ENCODE measurements at regions not wholly inside any gene's neighbourhood (a gene's known extent, or its start where the extent isn't known, plus 50 kb on each side); places are given as distances from the start of the nearest gene placed in this dataset.
A peak's percentile ranks its signal among the peaks of the same experiment; 100 is the strongest.

DNA sequence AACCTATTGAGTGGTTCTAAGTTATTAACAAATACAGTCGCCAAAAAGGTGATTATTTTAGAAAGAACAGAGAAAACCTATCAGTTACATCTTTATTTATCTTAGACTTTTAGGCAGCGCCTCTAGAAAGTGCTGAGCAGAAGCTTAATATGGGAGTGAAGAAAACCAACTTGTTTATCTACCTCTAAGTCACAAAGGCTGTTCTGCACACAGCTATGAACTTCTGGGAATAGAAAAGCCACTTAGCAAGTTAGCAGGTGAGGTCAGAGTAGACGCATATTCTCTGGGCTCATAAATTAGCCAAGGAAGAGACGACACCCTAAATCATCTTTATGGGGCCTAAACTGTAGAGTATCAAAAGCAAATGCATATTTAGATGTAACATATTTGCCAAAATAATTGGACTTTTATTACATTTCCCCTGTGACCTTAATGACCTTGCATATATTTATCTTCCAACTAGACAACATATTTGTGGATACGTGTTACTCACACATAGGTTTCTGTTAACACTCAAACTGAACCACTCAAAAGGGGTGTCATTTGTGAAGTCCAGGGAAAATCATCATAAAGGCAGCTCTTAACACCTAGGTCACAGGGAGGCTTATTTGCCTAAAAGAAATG is 267.1 kb downstream of the ADGB start:
- DNase-seq (ENCODE audit: insufficient read length, low spot score) (no peak), FAIRE-seq (no peak)

DNA sequence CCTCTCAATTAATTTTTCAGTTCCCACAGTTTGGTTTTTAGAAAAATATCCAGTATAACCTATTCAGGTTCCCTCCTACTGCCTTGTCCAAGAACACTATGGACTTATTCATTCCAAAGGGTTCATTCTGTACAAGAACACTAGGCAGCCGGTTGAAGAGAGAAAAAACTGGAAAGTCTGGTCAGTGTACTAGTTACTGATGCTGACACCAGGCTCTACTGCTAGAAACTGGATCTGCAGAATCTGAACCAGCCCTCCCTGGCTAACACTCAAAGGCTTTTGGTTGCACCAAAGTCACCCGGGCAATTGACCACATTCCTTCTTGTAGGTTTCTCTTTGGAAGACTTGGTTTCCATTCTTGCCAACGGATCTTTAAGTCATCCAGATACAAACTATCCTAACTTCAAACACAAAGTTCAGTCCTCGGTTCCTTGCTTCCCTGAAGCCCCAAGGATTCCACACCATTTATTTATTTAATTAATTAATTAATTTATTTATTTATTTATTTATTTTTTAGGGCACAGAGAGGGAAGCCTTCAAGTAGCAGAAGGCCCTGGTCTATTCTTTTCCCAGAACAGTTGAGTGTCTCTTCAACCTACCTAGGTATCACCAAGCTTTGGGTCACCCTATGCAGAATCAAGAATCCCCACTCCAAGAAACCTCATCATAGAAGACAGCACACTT is 268.1 kb downstream of the ADGB start:
- DNase-seq (ENCODE audit: insufficient read length, low spot score) (no peak), FAIRE-seq (no peak)

DNA sequence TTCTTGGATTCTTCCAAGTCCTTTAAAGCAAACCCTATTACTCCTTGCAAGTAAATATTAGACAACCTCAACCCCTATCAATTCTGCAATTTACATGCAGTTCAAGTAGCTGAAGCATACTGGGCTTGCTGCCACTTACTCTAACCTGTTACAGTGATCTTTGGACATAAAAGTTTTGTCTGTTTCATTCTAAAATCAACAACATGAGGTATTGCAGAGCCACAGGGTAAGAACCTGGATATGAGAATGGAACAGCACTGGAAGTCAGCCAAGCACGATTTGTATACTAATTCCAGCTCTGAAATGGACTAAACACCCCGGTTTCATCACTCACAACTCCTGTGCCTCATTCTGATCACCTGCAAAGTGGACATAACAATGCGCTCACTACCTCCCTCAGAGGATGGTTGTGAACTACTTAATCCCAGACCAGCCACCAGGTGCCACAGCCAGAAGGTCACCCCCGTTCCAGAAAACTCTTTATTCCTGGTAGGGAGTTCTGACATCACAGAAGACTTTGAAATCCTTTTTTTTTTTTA is 270.0 kb downstream of the ADGB start:
- DNase-seq (ENCODE audit: insufficient read length, low spot score) (no peak), FAIRE-seq (no peak)

DNA sequence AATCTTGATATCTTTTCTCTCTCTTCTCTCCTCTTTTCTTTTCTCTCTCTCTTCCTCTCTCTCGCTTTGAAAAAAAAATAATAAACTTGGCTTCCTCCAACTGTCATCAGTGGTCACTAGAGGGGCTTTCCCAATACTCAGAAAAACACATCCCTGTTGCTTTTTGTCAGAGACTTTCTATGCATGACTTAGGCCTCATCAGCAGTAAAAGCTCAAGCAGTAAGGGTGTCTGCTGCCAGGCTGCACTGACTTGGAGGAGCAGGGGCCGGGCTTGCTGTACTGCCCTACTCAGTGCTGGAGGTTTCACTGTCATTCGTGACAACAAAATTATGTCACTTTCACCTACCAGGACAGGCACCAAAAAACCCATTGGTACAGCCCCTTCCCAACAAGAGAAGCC is 272.0 kb downstream of the ADGB start:
- no peak for FAIRE-seq
- no peak for DNase-seq (ENCODE audit: insufficient read length, low spot score)

DNA sequence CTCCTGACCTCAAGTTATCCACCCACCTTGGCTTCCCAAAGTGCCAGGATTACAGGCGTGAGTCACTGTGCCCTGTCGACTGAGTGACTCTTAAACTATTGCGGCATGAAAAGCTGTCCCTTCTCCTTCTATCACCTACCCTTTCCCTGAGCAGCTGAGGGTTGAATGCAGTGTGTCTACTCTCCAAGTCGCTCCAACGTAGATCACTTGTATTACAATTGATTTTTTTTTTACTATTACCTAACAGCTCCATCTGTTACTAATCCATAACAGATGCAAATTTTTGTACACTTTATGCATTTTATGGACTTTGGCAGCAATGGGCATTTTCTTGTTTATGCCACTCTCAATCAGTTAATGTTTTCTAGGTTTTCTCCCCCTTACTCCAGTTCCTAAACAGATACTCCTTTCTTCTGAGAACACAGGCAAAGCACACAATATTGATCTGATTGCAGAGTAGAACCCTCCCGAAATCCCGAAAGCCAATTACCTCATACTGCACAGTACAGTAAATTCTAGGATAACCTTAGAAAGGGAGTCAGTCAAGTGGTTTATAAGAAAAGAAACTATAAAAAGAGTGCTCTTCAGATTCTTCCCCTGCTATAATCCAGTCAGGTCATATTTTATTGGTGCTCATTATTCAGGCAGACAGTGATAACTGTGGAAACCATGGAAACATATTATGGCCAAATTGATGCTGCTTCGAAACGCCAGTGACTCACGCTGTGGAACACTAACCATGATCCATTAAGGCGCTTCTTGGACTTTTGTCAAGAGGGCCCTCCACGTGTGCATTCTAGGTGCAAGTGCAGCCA is 273.0 kb downstream of the ADGB start:
- FAIRE-seq, result no peak
- no peak for DNase-seq (ENCODE audit: insufficient read length, low spot score)

DNA sequence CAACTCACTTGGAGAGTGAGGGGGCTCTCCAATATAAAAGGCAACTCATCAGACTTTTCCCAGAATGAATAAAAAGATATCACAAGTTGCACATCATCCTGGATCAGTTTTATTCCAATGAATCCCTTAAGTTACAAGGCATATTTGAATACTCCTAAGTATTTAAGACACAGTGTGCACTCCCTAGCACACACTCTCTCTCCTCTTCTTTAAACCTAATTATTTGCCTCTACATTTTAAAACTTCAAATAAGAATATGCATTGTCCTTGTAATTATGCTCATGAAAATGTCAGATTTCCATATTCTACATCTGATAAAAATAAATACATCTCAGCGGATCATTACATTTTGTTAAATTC is 273.6 kb downstream of the ADGB start:
- no peak for DNase-seq (ENCODE audit: insufficient read length, low spot score)
- FAIRE-seq, result no peak

DNA sequence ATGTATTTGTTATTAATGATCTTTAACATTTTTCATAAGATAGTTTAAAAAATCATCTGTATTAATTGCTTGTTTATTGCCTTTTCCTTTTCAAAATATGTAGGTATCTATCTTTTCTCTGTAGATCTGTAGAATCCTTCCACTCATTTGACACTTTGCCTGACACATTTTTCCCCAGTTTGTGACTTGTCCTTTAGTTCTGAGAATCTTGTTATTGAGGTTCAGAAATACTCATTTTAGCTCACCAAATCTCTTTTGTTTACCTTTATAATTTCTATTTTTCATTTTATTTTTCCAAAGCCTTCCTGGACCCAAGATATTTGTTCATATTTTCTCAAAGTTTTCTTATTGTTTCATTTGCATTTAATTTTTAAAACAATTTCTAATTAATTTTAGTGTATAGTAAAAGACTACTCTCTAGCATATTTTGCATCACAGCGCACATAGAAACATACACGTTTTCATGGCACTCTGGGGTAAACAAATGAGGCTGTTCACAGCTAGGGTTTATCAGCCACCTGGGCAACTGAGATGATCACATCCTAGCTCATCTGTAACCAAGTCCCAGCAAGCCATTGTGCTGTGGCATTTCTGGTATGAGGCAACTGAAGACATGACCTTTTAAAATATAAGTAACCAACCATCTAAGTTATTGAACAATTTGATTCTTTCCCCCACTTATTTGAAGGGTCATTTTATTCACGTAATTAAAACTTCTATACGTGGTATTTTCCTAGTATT is 275.7 kb downstream of the ADGB start:
- FAIRE-seq, result no peak
- DNase-seq (ENCODE audit: insufficient read length, low spot score), result no peak

DNA sequence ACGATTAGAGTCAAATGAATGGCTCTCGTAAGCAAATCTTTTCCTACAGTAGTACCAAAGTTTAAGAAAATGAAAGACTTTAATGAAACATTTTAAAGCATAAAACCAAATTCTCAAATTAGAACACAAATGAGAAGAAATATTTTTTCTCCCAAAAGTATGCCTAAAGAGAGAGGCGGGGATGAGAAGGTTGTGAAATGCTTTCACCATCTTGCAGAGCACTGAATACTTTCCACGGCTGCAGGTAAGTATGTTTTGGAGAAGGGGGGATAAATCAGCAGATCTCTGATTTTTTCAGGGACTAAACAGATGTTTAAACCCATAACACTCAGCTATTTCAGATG is 277.1 kb downstream of the ADGB start:
- DNase-seq (ENCODE audit: insufficient read length, low spot score) (no peak), FAIRE-seq (no peak)

DNA sequence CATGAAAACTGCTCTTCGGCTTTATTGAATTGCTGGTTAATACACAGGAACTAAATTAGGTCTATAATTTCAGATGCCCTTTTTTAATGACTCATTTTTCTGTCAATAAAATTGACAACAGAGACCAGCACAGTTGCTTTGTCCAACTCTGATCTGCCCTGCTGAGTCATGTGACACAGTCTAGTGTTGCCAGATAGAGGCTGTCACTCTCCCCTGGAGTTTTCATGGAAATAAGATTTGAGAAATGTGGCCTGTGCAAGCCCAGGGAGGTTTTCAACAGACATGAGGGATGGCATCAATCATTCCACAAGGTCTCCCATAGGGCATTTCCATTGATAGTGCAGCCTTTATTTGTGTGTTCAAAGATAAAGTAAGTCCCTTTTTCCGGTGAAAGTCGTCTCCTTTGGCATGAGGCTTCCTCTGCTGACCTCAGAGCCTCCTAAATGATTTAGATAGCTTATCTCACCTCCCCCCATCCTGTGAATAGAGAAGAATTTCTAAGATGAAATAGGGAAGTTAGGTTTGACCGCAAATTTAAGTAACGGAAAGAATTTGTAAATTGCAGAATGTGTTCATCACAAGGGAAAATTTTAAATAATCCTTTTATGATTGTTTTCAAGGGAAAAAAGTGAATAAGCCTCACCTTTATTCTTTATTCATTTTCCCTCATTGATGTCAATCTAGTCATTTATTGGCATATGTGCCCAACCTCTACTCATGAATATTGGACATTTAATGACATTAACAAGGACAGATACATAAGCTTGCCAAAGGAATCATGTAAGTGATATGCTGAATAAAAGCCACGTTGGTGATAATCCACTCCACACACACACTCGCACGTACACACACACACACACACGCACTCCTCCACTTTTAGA is 277.7 kb downstream of the ADGB start:
- FAIRE-seq, result peak; percentile 61

DNA sequence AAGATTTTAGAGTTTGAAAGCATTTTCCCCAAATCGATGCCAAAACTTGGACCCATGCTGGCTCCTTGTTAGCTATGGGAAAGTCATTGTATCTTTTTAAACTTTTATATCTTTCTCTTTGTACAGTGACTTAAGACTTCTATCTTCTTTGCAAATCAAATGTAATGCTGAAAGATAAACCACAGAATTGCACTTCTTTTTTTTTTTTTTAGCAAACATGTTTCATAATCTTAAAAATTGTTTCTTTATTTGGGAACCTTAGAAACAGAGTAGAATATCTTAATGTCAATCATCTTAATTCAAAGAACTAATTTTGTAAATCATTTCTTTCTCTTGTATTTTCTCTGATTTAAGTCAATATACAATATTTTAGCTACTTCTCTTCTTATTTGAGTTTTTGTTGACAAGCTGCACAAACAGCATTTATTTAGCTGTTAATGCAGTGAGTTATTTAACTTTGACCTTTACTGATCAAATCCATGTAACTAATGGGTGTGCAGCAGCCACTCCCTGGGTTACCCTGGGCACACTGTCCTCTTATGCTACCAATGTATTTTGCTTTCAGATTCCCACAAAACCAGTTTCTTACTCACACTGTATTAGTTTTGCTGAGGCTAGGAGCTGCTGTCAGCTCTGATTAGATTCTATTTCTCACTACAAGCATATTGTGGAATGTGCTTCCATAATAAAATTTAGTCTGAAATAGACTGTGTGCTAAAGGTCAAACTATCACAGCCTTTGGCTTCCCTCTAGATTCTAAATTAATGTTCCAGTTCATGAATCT is 279.6 kb downstream of the ADGB start:
- FAIRE-seq (no peak), DNase-seq (ENCODE audit: insufficient read length, low spot score) (no peak)

More for the DNA sequence above, 277.7 kb downstream of the ADGB start:
- no peak for DNase-seq (ENCODE audit: insufficient read length, low spot score)

DNA sequence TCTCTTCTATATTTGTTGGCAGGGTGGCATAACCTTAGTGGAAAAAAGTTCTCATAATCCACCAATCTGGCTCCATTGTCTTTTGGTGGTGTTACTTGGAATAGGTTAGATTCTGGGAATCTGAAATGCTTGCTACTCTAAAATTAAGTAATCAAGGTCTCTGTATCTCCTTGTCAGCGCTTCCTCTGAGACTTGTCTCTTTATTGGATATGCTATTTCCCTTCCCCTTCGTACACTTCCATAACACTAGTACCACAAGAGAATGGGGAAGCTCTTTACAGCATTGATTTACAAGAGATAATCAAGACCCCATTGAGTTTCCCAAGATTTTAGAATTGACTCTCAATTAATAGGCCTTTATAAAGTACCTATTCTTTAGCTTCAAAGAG is 280.2 kb downstream of the ADGB start:
- FAIRE-seq (no peak), DNase-seq (ENCODE audit: insufficient read length, low spot score) (no peak)

DNA sequence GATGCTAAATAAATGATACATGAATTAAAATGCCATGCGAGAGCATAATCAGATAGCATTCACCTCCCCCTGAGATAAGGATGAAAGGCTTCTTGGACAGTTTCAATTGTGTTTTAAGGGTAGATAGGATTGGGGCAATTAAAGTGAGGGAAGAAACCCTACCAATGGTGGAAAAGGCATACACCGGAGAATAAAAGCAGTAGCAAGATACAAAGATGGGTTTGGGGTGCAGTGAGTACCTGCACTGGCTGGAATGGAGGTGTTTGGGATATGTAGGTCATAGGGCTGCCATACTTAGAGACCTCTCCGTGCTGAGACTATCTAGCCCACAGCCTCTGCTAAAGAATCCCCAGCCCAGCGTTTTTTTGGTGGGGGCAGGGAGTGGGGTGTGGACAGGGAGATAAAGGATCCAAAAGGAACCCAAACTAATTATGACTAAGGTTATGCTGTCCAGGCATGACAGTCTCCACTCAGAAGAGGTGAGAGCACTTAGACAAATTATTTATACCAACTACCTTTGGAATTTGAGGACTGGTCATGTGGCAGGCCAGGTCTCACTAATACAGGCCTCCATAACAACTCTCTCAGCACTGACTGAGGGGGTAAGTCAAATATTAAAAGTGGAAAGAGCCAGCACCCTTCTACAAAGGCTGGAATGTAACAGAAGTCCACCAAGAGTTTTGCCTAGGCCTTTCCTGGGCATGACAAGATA is 280.8 kb downstream of the ADGB start:
- DNase-seq (ENCODE audit: insufficient read length, low spot score) (no peak), FAIRE-seq (no peak)

DNA sequence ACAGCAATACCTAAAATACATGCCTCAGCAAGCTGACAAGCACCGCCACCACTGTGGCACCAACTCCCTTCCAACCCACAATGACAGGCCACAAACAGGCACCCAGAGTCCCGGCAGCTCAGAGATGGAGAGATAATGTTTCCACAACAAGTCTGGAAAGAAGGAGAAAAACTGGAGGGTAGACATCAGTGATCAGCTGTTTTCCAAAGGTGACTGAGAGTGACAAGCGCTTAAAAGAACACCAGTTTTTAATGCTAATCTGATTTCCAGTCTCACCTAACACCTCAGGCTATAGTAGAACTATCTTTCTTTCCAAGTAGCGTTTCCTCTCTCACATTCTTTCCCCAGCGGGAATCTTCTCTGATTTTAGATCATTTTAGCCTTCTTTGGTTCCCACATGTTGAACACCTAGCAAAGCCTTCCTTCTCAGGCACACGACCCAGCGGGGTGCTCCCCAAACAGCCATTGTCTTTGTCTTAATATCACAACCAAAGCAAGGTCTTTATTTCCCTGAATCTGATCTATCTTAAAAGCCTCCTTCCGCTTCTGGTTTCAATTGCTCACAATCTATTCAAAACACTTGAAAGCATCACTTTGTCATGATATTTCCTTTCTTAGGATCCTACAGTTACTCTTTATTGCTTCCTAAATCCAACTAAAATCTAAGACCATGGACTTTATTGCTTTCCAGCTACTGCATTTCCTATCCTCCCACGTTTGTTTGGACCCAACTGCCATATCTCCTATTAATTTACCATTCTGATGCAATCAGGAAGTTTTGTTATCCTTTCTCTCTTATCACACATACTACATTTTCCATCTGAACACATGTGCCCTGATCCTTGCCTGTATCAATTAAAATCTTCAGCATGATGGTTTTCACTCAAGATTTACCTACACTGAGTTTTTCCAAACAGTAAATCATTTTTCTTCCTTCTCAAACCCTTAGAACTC is 282.7 kb downstream of the ADGB start:
- no peak for FAIRE-seq

DNA sequence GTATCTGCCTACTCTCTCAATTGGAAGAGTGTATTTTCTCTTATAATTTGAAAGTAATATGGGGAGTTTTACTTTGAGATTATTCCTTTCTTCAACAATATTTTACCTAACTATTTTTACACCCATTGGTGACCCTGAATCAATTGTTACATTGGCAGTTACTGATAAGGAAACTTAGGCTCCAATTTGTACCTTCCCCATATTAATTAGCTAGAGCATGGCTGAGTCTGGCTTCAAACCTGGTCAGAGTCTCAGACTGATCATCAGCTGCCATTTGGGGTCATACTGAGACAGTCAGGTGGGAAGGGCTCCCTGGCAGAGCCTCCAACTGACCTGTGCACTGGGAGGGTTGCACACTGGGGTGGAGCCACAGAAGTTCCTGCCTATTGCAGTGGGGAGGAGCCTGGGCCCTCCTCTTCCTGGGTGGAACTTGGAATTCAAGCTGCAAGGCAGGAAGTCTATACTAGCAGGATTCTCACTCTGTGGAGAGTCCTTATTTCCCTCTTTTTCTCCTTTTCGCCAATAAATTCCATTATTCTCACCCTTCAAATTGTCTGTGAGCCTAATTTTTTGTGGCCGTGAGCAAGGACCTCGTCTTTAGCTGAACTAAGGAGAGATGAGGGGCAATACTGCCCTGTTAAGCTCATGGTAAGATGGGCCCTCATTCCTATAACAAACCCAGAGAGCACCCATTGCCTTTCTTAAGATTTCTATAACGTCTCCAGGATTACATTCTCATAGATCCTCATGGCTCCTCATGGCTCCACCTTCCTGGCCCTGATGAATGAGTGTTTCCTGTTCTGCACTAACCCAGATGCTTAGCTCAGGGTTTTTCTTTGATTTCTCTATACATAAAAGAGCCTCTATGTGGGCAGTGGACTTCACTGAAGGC is 285.1 kb downstream of the ADGB start:
- DNase-seq (ENCODE audit: insufficient read length, low spot score) (no peak), FAIRE-seq (no peak)

More for the DNA sequence above, 282.7 kb downstream of the ADGB start:
- no peak for DNase-seq (ENCODE audit: insufficient read length, low spot score)

DNA sequence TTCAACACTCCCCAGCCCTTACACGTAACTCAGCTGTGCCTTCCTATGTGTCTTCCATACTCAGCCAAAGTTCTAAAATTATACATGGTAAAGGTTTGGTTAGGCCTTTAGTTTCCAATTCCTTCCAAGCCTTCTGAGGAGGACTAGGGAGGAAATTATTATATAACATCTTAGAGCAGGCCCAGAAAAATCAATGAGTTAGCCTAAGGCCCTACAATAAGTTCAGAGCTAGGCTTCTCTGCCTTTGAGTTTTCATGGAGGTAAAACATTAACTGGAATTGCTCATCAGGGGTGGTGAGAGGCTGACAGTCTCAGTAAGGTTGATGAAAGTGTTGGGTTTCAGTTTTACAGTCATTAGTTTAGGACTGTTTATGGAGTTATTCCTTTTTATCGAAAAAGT is 286.0 kb downstream of the ADGB start:
- peak; percentile 22 for DNase-seq (ENCODE audit: insufficient read length, low spot score)
- FAIRE-seq, result peak; percentile 81

DNA sequence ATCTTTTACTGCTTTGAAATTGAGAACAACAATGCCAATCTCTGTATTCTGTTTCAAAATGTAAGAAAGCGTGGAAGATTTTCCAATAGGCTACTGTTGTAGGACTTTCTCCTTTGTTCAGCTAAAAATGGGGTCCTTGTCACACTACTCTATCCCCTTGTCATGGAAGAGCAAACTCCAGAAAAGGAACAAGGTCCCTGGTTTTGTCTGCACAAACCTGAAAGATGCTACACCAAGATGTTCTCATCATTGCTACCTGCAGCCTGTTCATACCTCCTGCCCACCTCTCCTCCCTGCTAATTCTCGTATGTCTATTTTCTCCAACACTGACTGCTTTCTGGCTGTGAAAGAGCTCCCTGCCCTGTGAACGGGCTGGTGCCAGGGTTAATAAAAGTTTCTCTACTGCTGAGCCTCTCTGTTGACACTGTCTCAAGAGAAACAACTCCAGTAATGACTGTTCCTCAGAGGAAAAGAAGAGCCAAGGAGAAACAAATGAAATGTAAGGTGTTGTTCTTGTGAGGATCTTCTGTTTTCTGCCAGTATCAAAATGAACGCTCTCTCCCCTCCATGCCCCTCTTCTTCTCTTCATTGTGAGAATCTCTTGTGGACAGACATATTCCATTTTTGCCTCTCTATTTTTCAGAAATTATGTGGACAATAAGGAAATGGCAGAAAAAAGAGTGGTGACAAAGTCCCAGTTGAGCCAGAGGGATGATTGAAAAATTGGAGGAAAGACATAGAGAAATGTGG is 287.1 kb downstream of the ADGB start:
- no peak for DNase-seq (ENCODE audit: insufficient read length, low spot score)
- FAIRE-seq, result no peak
